NOMO-1 (cell line): ENCODE measurements at regions not wholly inside any gene's neighbourhood (a gene's known extent, or its start where the extent isn't known, plus 50 kb on each side); places are given as distances from the start of the nearest gene placed in this dataset.
"Not testable (repeated sequence)": the region's sequence is repeated elsewhere in the genome, so short reads cannot be mapped to it uniquely, and the experiment has no call there.

ENCODE experiments used
- DNase-seq, 2 experiments: peaks; one replicate each; lab custom pipeline; 2025; ENCODE audit not compliant: unreplicated experiment in 2 of 2; lab: John Stamatoyannopoulos, UW

DNA sequence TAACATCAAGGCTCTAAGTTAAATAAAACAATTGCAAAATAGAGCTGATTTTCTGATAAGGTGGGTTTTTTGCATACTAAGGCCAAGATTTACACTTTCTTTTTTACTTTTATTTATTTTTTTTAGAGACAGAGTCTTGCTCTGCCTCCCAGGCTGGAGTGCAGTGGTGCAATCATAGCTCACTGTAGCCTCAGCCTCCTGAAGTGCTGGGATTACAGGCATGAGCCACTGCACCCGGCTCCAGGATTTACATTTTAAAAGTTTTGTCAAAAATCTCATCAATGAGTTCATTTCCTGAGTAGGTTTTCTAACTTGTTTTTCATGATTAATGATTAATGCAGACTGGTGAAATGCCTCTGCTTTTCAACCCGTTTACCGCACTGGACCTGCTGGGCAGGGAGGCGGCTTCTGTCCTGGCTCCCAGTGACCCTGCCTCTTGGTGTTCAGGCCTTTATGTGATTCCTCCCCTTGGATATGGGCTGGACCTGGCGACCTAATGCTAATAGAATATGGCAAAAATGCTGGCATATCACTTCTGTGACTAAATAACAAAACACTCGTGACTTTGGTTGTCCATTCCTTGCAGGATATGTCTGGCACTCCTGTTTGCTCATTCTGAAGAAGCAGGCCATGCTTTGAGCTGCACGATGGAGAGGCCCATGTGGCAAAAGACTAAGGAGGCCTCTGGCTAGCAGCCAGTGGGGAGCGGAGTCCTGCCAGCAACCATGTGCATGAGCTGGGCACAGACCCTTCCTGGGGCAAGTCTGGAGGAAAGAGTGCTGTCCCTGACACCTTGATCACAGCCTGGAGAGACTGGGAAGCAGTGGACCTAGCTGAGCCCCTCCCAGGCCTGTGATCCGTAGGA lies 72.2 kb upstream of the PTCH1 start:
- DNase-seq = no peak

DNA sequence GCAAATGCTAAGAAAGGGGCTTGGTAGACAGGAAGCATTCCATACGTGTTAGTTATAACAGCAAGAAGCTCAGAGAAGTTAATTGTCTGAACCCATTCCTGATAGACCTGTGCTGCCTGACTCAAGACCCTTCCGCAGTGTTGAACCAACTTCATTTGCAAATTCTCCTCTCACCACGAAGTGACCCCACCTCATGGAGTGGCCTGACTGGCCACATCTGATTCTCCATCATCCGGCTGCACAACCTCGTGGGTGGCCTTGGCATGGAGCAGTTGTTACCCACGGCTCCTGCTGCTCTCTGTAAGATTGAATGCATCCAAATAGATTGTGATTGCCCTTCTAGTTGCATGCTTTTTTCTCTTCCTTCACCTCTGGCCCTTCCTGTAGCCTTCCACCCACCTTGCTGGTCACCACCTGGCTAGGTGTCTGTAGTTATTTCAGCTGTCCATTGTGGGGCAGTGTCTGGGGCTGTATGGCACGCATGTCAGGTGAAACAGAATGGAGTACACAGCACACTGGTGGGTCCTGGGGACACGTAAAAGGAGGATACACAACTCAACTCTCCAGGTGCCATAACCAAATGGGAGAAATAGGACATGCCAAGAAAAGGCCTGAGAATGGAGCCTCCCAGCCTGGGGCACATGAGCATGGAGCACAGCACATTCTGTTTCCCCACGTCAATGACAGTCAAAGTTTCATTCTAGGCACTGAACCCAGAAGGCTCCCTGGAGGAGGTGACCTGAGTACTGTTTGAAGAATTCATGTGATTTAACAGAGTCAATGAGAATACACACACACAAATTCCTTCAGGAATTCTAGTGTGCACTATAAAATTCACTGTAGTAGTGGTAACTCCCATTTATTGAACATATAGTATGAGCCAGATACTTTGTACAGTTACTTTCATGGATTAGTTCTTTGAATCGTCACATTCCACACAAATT lies 70.5 kb upstream of the PTCH1 start:
- DNase-seq = no peak

DNA sequence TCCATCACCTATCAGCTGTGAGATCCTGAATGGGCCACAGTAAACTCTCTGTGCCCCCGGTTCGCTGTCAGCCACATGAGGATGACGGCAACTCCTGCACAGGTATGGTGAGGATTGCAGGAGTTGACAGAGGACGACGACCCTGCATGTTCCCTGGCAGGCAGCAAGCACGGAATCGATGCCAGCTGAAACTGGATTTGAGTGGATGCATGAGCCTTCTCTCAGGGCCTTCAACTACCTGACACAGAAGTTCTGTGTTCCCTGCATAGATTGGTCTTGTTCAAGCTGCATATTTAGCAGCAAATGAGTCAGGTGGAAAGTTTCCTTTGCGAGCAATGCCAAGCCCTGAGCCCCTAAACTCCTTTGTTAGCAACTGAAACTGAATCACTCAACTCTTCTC lies 69.6 kb upstream of the PTCH1 start:
- DNase-seq = no peak

DNA sequence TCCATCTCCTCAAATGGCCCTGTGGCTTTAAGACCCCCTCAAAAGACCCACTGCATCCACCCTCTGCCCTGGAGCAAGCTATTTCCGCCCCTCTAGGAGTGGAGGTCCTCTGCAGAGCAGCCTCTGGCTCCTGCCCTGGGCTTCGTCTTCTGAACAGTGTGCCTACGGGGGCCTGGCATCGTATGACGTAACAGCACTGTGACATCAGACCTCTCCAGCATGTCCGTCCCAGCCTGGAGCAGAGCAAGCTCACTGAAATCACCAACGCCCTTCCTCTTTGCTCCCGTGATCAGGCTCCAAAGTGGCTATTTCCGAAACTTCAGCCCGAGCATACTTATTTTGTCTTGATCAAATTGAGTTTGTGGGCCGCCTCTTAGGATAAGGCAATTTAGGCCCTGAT lies 69.1 kb upstream of the PTCH1 start:
- no peak for DNase-seq

DNA sequence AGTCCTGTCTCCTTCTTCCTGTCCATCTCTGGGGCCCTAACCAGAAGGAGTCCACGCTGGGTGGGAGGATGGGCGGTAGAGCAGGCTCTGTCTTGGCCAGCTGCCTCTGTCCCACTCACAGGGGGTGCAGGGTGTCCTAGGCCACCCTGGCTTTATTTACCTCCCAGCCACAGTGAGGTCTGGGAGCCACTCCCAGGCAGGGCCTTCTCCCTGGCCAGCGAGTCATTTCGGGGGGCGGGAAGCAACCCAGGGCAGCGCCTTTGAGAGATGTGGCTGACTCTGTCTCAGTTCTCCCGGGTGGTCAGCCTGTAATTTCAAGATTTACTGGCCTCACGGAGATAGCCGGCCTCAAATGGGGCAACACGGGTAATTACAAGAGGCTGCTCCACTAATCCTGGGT lies 67.4 kb upstream of the PTCH1 start:
- DNase-seq = no peak

DNA sequence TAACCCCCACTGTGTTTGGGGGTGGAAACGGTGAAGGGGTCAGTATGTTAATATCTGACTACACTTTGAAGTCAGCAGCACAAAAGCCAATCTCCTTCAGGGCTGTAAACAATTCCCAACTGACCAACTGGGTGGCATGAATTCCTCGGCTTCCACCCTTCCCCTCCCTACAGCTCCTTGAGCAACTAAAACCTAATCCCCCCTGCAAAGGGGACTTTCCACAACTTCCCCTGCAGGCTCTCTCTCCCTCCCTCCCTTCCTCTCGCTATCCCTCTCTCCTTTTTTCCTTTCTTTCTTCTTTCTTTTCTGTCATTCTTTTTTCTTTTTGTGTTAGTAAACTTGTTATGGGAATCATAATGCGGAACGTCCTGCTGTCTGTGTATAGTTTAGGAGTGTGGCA lies 65.1 kb upstream of the PTCH1 start:
- DNase-seq = no peak

DNA sequence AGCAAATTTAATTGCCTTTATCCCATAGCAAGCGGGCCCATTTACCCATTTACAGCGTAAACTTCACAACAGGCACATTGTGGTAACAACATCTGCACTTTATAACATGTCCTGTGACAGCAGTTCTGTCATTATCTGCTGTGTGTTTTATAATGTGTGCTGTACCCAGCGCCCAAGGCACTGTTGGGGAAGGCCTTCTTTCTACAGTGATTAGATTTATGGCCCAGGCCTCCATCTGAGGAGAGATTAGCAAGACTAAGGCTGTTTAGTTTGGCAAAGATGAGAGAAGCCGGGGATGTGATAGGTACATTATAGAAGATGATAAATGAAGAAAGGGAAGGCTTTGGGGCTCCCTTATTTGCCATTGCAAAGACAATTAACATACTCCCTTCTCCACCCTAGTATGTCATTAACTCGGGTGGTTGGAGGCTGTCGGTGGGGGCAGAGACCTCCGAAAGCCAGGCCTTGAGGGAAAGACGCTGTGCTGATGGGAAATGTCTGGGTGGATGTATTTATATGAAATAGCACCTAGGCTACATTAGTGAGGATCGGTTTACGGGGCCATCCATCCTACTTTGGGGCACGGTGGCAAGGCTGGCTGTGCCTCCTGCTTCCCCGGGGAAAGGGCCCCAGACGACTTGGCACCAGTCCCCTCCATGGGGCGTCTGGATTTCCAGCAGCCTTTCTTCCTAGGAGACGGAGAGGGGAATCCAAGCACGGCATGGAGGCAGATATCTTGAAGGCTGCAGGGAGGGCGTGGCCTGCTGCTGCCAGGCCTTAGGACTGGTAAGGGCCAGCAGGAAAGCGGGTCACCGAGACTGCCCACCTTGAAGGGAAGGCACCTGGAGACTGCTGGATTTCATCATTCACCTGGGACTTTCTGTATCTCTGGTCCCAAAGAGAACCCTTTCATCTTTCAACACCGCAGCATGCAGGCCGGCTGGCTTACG lies 64.3 kb upstream of the PTCH1 start:
- no peak for DNase-seq

DNA sequence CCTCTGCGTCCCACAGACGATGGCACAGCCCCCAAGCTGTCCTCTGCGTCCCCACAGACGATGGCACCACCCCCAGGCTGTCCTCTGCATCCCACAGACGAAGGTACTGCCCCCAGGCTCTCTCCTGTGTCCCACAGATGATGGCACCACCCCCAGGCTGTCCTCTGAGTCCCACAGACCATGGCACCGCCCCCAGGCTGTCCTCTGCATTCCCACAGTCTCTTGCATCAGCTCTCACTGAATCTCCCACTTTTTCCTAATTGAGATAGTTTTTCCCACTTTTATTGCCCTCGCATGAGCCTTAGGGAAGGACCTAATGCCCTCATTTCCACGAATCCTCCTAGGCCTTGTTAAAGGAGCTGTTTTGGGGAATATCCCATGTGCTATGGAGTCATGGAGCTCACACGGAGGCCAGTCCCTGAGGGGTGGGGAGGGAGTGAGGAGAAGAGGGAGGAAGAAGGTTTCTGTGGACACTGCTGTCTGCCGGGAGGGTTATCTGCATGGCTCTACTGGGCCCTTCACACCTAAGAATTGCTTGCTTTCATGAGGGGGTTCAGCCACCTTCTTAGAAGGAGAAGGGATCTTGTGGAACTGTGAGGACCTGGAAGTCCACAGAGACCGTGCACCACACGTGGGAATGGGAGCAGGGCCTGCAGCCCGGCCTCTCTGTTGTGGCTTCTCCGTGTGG lies 58.2 kb upstream of the PTCH1 start:
- DNase-seq = no peak

DNA sequence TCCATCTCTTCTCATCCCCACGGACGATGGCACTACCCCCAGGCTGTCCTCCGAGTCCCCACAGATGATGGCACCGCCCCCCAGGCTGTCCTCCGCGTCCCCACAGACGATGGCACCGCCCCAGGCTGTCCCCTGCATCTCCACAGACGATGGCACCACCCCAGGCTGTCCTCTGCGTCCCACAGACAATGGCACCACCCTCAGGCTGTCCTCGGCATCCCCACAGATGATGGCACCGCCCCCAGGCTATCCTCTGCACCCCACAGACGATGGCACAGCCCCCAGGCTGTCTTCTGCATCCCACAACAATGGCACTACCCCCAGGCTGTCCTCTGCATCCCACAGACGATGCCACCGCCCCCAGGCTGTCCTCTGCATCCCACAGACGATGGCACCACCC lies 57.4 kb upstream of the PTCH1 start:
- no peak for DNase-seq

DNA sequence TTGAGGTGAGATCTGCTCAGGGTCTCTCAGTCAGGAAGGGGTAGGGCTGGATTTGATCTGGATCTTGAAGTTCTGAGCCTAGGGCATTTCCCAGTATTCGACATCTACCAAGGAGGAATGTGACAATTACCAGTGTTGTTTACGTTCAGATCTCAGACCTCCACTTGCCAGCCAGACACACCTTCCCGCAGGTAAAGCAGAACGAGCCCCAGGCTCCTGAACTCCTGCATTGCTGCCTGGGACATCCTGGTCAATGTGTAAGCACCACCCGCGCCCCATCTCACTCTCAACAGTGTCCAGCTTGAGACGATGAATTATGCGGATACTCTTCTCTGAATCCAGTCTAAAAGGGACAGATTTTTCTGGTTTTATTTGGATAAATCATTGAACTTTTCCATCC lies 56.7 kb upstream of the PTCH1 start:
- DNase-seq = no peak

DNA sequence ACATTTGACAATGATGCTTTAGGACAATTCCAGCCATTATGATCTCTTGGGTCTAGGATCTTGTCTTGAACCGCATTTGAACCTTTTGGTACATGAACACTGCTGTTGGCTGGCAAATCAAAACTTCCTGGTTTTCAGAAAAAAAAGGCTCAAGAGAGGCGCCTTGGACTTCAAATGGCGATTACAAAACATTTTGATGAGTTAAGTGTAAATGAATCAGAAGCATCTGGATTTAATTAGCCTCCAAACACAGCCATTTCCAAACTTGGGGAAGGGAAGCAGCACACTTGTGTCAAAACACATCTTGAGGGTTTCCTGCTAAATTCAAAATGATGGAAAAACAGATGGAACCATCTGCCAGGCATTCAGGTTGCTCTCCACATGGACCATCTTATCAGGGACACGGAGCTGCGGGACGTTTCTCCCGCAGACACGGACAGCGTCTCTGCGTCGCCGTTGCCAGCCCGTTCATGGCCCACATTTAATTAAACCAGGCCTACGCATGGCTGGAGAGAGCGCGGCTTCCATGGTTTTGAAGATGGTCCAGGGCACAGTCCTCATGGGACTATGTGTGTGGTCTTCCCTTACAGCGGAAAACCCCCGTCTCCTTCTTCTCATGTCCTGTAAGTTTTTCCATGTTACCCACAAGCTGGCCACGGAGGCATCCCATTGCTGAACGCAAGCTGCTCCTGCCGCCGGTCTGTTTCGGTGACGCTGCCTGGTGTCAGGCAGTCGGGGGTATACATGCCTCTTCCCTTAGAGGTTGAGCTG lies 55.8 kb upstream of the PTCH1 start:
- DNase-seq = no peak

DNA sequence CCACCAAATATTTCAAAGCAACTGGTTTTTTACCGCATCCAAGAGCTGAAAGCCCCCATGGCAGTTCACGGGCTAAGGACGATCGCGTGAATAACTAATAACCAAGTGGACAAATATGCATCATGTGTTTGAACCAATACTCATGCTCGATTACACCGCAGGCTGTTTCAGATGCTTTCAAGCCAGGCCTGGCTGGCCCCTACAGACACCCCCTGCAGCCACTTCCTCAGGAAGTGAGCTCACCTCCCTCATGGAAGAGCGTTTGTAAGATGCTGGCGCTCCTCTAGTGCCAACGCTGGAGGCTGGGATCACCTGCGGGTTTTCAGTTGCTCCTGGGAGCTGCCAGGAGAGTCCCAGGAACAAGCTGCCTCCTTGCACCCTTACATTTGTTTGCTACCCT lies 53.9 kb upstream of the PTCH1 start:
- DNase-seq = no peak

DNA sequence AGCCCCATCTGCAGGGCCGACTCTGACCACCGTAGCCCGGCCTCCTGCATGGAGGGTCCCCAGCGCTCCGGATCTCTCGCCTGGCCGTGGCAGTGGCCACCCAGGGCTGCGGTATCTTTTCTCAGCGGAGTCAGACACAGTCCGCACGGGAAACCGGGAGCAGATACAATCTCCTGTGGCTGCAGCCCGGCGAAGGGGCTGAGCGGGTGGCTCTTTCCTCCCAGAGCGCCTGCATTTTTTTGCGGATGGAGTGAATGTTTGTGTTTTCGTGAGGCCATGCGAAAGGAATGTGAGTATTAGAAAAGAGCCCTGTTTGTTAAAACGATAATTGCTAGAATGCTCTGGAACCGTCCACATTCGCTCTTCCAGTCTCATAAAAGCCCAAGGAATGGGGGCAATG lies 53.4 kb upstream of the PTCH1 start:
- DNase-seq = no peak

DNA sequence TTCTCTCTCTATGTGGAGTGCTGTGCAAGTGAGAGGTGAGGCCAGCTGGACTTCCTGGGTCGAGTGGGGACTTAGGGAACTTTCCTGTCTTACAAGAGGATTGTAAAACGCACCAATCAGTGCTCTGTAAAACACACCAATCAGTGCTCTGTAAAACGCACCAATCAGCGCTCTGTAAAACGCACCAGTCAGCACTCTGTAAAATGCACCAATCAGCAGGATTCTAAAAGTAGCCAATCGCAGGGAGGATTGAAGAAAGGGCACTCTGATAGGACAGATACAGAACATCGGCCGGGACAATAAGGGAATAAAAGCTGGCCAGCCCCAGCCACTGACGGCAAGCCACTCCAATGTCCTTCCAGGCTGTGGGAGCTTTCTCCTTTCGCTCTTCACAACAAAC lies 52.0 kb upstream of the PTCH1 start:
- not testable (repeated sequence) for DNase-seq
